ENCODE measurements at regions not wholly inside any gene's neighbourhood (a gene's known extent, or its start where the extent isn't known, plus 50 kb on each side); places are given as distances from the start of the nearest gene placed in this dataset.

GRCh38 chr2:10507106-10507505 lies 59.0 kb upstream of the ODC1 start:
- TF ChIP-seq CTCF (IDR thresholded peaks at IDR 0.05; ENCODE audit: low read depth, low read length, poor library complexity, severe bottlenecking): no peak
- TF ChIP-seq EZH2phosphoT487 (IDR thresholded peaks at IDR 0.05; ENCODE audit: borderline replicate concordance, low read length): no peak
- no peaks in the 10 kb centered on the region for H3K9me3 ChIP-seq (ENCODE audit: control insufficient read depth, insufficient read depth, low read length)
- H3K4me3 ChIP-seq (ENCODE audit: low read length): no peak overlapping the region
- no peaks in the 10 kb centered on the region for H4K20me1 ChIP-seq (ENCODE audit: control insufficient read depth, insufficient read depth, low read depth, low read length)
- H3F3A ChIP-seq (ENCODE audit: control insufficient read depth, insufficient read depth): no peaks in the 10 kb centered on the region
- H3K27ac ChIP-seq (ENCODE audit: low read depth, low read length): no peak overlapping the region
- H3K79me2 ChIP-seq (ENCODE audit: control insufficient read depth, low read length): no peaks in the 10 kb centered on the region
- no peaks in the 10 kb centered on the region for H3K9me2 ChIP-seq (replicated peaks; ENCODE audit: control insufficient read depth, low read length)
- H3K4me1 ChIP-seq (ENCODE audit: control insufficient read depth, low read length): no peaks in the 10 kb centered on the region
- peaks cover 6% of the 10 kb centered on the region; the same call in 1 of the 2 replicates for H3K27me3 ChIP-seq (ENCODE audit: control insufficient read depth, low read length)
- no peak overlapping the region for H3K4me2 ChIP-seq (ENCODE audit: low read length)
- no peaks in the 10 kb centered on the region for H3K36me3 ChIP-seq (ENCODE audit: control insufficient read depth, low read length)

GRCh38 chr2:10504994-10505820 lies 57.1 kb upstream of the ODC1 start:
- Histone ChIP-seq H3K27ac (ENCODE audit: low read depth, low read length) (no peak overlapping the region), H3K4me3 (ENCODE audit: low read length) (no peak overlapping the region), H3K27me3 (ENCODE audit: control insufficient read depth, low read length) (no peaks in the 10 kb centered on the region; the same call in 1 of the 2 replicates), H3K9me3 (ENCODE audit: control insufficient read depth, insufficient read depth, low read length) (no peaks in the 10 kb centered on the region), H3K9me2 (replicated peaks; ENCODE audit: control insufficient read depth, low read length) (no peaks in the 10 kb centered on the region), H3K79me2 (ENCODE audit: control insufficient read depth, low read length) (no peaks in the 10 kb centered on the region), H3K4me2 (ENCODE audit: low read length) (no peak overlapping the region), H3K4me1 (ENCODE audit: control insufficient read depth, low read length) (no peaks in the 10 kb centered on the region), H4K20me1 (ENCODE audit: control insufficient read depth, insufficient read depth, low read depth, low read length) (no peaks in the 10 kb centered on the region), H3F3A (ENCODE audit: control insufficient read depth, insufficient read depth) (no peaks in the 10 kb centered on the region), H3K36me3 (ENCODE audit: control insufficient read depth, low read length) (no peaks in the 10 kb centered on the region)
- TF ChIP-seq EZH2phosphoT487 (IDR thresholded peaks at IDR 0.05; ENCODE audit: borderline replicate concordance, low read length) (no peak), CTCF (IDR thresholded peaks at IDR 0.05; ENCODE audit: low read depth, low read length, poor library complexity, severe bottlenecking) (no peak)

GRCh38 chr2:10504370-10504993 lies 56.4 kb upstream of the ODC1 start:
- no peaks in the 10 kb centered on the region for H3K36me3 ChIP-seq (ENCODE audit: control insufficient read depth, low read length)
- H3K4me2 ChIP-seq (ENCODE audit: low read length): no peak overlapping the region

More at GRCh38 chr2:10504370-10504993, 56.4 kb upstream of the ODC1 start:
- Histone ChIP-seq H3K9me3 (ENCODE audit: control insufficient read depth, insufficient read depth, low read length) (no peaks in the 10 kb centered on the region), H3K79me2 (ENCODE audit: control insufficient read depth, low read length) (no peaks in the 10 kb centered on the region), H4K20me1 (ENCODE audit: control insufficient read depth, insufficient read depth, low read depth, low read length) (no peaks in the 10 kb centered on the region), H3K9me2 (replicated peaks; ENCODE audit: control insufficient read depth, low read length) (no peaks in the 10 kb centered on the region), H3K4me3 (ENCODE audit: low read length) (no peak overlapping the region), H3K27me3 (ENCODE audit: control insufficient read depth, low read length) (no peaks in the 10 kb centered on the region), H3F3A (ENCODE audit: control insufficient read depth, insufficient read depth) (no peaks in the 10 kb centered on the region), H3K4me1 (ENCODE audit: control insufficient read depth, low read length) (no peaks in the 10 kb centered on the region), H3K27ac (ENCODE audit: low read depth, low read length) (no peak overlapping the region)
- TF ChIP-seq EZH2phosphoT487 (IDR thresholded peaks at IDR 0.05; ENCODE audit: borderline replicate concordance, low read length) (no peak), CTCF (IDR thresholded peaks at IDR 0.05; ENCODE audit: low read depth, low read length, poor library complexity, severe bottlenecking) (no peak)

Measured in DOHH2 (cell line).